ENCODE measurements at regions not wholly inside any gene's neighbourhood (a gene's known extent, or its start where the extent isn't known, plus 50 kb on each side); places are given as distances from the start of the nearest gene placed in this dataset.

DNA sequence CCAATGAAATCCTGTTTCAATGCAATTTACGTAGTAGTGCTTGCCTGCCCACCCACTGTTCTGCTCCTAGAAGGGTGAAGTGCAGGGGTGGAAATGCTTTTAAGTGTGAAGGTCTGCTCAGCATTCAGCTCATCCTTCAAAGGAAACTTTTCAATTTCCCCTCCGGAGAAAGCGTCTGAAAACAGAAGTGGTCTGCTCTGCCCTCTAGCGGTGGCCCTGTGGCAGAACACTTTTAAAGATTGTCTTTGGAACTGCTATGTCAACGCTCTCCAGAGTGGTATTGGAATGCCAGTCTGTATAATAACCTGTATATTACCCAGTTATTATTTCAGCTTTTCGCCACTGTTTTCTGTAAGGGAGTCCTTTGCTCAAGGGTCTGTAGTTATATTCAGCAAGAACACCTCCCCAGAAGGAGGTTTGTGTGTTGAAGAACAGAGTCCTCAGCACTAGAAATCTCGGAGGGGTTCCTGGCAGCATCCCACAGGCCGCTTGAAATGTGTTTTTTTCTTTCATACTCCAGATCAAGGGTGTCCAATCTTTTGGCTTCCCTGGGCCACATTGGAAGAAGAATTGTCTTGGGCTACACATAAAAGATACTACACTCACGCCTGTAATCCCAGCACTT lies 63.1 kb upstream of the KLHL31 start:
- no peaks in the 10 kb centered on the region for H3K9me2 ChIP-seq (replicated peaks; ENCODE audit: insufficient read depth, low read length)
- peak; percentile 74 for DNase-seq
- no peak overlapping the region for H3K4me2 ChIP-seq (ENCODE audit: low read depth, low read length, poor library complexity, severe bottlenecking)
- H3K9me3 ChIP-seq (ENCODE audit: low read length): no peaks in the 10 kb centered on the region
- H2AFZ ChIP-seq (ENCODE audit: low read length): no peak overlapping the region
- H3K4me1 ChIP-seq (ENCODE audit: low read length): no peaks in the 10 kb centered on the region
- H3K79me2 ChIP-seq (ENCODE audit: low read length): no peaks in the 10 kb centered on the region
- H3K4me3 ChIP-seq (ENCODE audit: low read length): no peak overlapping the region
- no peaks in the 10 kb centered on the region for H4K20me1 ChIP-seq (ENCODE audit: insufficient read depth, low read depth, low read length)
- H3K27me3 ChIP-seq (ENCODE audit: low read length): no peaks in the 10 kb centered on the region
- H3K36me3 ChIP-seq (ENCODE audit: insufficient read depth, low read length): no peaks in the 10 kb centered on the region
- H3K9ac ChIP-seq (ENCODE audit: low read length): no peak overlapping the region
- H3K27ac ChIP-seq (ENCODE audit: low read length): no peak overlapping the region

DNA sequence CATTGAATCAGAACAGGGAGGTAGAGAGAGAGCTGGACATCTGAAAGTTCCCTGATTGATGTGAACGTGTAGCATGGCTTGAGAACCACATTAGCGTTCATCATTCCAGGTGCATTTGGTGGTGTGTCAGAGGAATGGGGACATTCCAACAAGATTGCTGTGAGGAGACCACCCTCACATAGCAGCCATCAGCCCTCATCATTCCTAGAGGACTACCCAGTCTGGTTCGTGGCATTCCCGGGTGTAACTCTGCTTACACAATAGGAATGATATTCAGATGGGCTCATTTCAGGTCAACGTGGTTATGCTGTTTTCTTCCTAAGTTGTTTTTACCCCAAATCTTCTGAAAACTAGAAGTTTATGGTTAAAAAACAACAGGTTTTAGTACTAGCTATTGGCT lies 62.2 kb upstream of the KLHL31 start:
- DNase-seq: no peak
- Histone ChIP-seq H3K4me3 (ENCODE audit: low read length) (no peak overlapping the region), H3K4me2 (ENCODE audit: low read depth, low read length, poor library complexity, severe bottlenecking) (no peak overlapping the region), H3K9me3 (ENCODE audit: low read length) (no peaks in the 10 kb centered on the region), H3K9me2 (replicated peaks; ENCODE audit: insufficient read depth, low read length) (no peaks in the 10 kb centered on the region), H4K20me1 (ENCODE audit: insufficient read depth, low read depth, low read length) (no peaks in the 10 kb centered on the region), H2AFZ (ENCODE audit: low read length) (no peak overlapping the region), H3K27ac (ENCODE audit: low read length) (no peak overlapping the region), H3K27me3 (ENCODE audit: low read length) (no peaks in the 10 kb centered on the region), H3K9ac (ENCODE audit: low read length) (no peak overlapping the region), H3K79me2 (ENCODE audit: low read length) (no peaks in the 10 kb centered on the region), H3K36me3 (ENCODE audit: insufficient read depth, low read length) (no peaks in the 10 kb centered on the region), H3K4me1 (ENCODE audit: low read length) (no peaks in the 10 kb centered on the region)

DNA sequence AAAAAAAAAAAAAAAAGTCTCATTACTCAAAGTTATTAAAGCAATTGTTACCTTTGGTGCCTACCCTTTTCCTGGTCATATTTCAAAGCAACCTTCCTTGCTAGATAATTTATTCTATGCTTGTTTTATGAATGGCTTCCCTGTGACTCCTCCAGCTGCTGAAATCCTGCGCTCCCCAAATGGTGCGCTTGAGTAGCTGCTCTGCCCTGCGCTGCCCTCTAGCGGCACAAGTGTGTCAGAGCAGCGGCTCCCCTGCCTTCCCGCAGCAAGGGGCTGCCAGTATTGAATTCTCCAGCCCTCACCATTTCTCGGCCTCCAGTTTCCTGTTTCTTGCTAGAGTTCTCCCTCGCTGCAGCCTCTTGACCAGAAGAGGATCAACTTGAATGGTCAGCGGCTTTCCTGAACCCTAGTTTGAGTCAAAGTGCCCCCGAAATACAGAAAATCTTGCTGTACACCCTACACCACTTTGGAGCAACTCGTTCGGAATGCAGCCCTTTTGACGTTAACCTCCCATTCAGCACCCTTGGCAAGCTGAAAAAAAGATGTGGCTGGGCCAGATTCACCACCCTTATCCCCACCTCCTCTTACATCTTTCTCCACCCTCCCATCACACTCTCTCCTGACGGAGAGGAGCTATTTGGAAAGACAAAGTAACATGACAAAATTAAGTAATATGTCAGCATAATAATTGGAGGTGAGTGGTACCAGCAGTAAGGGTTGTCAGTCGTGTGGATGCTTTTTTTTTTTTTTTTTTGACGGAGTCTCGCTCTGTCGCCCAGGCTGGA lies 60.4 kb upstream of the KLHL31 start:
- peak; percentile 87 for DNase-seq
- no peaks in the 10 kb centered on the region for H3K9me2 ChIP-seq (replicated peaks; ENCODE audit: insufficient read depth, low read length)
- no peaks in the 10 kb centered on the region for H3K4me1 ChIP-seq (ENCODE audit: low read length)
- H3K9me3 ChIP-seq (ENCODE audit: low read length): no peaks in the 10 kb centered on the region
- no peak overlapping the region for H3K27ac ChIP-seq (ENCODE audit: low read length)
- no peaks in the 10 kb centered on the region for H4K20me1 ChIP-seq (ENCODE audit: insufficient read depth, low read depth, low read length)
- H2AFZ ChIP-seq (ENCODE audit: low read length): no peak overlapping the region
- H3K4me3 ChIP-seq (ENCODE audit: low read length): no peak overlapping the region
- H3K79me2 ChIP-seq (ENCODE audit: low read length): no peaks in the 10 kb centered on the region
- H3K9ac ChIP-seq (ENCODE audit: low read length): no peak overlapping the region
- no peaks in the 10 kb centered on the region for H3K27me3 ChIP-seq (ENCODE audit: low read length)
- no peak overlapping the region for H3K4me2 ChIP-seq (ENCODE audit: low read depth, low read length, poor library complexity, severe bottlenecking)
- H3K36me3 ChIP-seq (ENCODE audit: insufficient read depth, low read length): no peaks in the 10 kb centered on the region

DNA sequence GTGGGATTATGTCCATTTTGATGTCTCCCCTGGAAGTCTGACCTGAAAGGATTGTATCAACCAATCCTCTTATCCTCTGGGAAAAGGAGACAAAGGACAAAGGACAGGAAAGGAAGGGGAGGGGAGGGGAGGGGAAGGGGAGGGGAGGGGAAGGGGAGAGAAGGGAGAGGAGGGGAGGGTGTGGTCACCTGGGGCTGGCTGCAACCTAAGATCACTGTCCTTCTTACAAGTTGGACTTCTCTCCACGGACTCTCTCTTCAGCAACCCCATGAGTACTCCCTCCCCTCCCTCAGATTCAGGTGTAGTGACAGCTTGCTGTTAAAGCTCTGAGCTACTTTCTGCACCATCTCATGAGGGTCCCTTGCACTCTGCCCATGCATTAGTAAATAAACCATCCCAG lies 58.9 kb upstream of the KLHL31 start:
- no peaks in the 10 kb centered on the region for H4K20me1 ChIP-seq (ENCODE audit: insufficient read depth, low read depth, low read length)
- no peaks in the 10 kb centered on the region for H3K36me3 ChIP-seq (ENCODE audit: insufficient read depth, low read length)
- H3K27me3 ChIP-seq (ENCODE audit: low read length): no peaks in the 10 kb centered on the region
- no peak overlapping the region for H3K9ac ChIP-seq (ENCODE audit: low read length)
- DNase-seq: no peak
- H3K4me1 ChIP-seq (ENCODE audit: low read length): no peaks in the 10 kb centered on the region
- no peaks in the 10 kb centered on the region for H3K9me3 ChIP-seq (ENCODE audit: low read length)
- H2AFZ ChIP-seq (ENCODE audit: low read length): no peak overlapping the region
- H3K4me3 ChIP-seq (ENCODE audit: low read length): no peak overlapping the region
- no peaks in the 10 kb centered on the region for H3K9me2 ChIP-seq (replicated peaks; ENCODE audit: insufficient read depth, low read length)
- no peak overlapping the region for H3K27ac ChIP-seq (ENCODE audit: low read length)
- H3K79me2 ChIP-seq (ENCODE audit: low read length): no peaks in the 10 kb centered on the region
- no peak overlapping the region for H3K4me2 ChIP-seq (ENCODE audit: low read depth, low read length, poor library complexity, severe bottlenecking)

DNA sequence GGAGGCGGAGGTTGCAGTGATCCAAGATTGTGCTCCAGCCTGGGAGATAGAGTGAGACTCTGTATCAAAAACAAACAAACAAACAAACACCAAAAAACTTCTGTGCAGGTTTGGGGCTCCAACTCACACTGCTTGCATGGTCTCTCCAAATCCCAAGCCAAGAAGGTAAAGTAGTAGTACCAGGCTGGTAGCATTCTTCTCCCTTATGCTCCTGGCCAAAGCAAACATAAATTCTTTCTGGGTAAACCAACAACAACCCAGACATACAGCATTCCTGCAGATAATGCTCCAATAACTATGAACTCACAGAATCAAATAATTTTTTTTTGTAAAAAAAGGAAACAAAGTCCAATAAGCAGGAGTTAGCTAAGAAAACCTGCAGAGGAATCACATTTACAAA lies 57.8 kb upstream of the KLHL31 start:
- no peak for DNase-seq
- no peaks in the 10 kb centered on the region for H3K36me3 ChIP-seq (ENCODE audit: insufficient read depth, low read length)

DNA sequence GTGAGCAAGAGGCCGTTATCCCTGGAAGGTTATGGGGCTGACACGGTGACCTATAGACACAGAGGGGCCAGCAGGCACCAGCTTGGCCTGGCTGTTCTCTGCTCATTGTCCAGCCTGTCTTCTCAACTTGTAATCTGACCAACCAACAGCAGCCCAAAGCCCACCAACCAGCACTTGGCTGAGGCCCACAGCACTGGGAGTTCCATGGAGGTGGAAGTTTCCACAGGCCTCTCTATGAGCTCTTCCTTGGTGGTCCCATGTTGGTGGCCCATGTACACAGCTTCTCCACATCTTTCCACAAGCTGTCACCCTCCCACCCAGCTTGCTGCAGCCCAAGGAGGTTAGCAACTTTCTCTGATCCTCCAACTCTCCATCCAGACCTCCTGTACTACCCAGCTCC lies 56.2 kb upstream of the KLHL31 start:
- no peaks in the 10 kb centered on the region for H3K9me3 ChIP-seq (ENCODE audit: low read length)
- no peaks in the 10 kb centered on the region for H3K4me1 ChIP-seq (ENCODE audit: low read length)
- H3K4me2 ChIP-seq (ENCODE audit: low read depth, low read length, poor library complexity, severe bottlenecking): no peak overlapping the region
- H3K9me2 ChIP-seq (replicated peaks; ENCODE audit: insufficient read depth, low read length): no peaks in the 10 kb centered on the region
- no peaks in the 10 kb centered on the region for H3K36me3 ChIP-seq (ENCODE audit: insufficient read depth, low read length)
- no peak overlapping the region for H3K27ac ChIP-seq (ENCODE audit: low read length)
- no peak for DNase-seq
- no peak overlapping the region for H3K9ac ChIP-seq (ENCODE audit: low read length)
- no peak overlapping the region for H2AFZ ChIP-seq (ENCODE audit: low read length)
- no peaks in the 10 kb centered on the region for H4K20me1 ChIP-seq (ENCODE audit: insufficient read depth, low read depth, low read length)
- H3K79me2 ChIP-seq (ENCODE audit: low read length): no peaks in the 10 kb centered on the region
- no peak overlapping the region for H3K4me3 ChIP-seq (ENCODE audit: low read length)
- H3K27me3 ChIP-seq (ENCODE audit: low read length): no peaks in the 10 kb centered on the region

More for the DNA sequence above, 57.8 kb upstream of the KLHL31 start:
- Histone ChIP-seq H3K9me3 (ENCODE audit: low read length) (no peaks in the 10 kb centered on the region), H3K27me3 (ENCODE audit: low read length) (no peaks in the 10 kb centered on the region), H3K4me2 (ENCODE audit: low read depth, low read length, poor library complexity, severe bottlenecking) (no peak overlapping the region), H3K4me3 (ENCODE audit: low read length) (no peak overlapping the region), H2AFZ (ENCODE audit: low read length) (no peak overlapping the region), H3K4me1 (ENCODE audit: low read length) (no peaks in the 10 kb centered on the region), H3K9ac (ENCODE audit: low read length) (no peak overlapping the region), H3K79me2 (ENCODE audit: low read length) (no peaks in the 10 kb centered on the region), H4K20me1 (ENCODE audit: insufficient read depth, low read depth, low read length) (no peaks in the 10 kb centered on the region), H3K9me2 (replicated peaks; ENCODE audit: insufficient read depth, low read length) (no peaks in the 10 kb centered on the region), H3K27ac (ENCODE audit: low read length) (no peak overlapping the region)

DNA sequence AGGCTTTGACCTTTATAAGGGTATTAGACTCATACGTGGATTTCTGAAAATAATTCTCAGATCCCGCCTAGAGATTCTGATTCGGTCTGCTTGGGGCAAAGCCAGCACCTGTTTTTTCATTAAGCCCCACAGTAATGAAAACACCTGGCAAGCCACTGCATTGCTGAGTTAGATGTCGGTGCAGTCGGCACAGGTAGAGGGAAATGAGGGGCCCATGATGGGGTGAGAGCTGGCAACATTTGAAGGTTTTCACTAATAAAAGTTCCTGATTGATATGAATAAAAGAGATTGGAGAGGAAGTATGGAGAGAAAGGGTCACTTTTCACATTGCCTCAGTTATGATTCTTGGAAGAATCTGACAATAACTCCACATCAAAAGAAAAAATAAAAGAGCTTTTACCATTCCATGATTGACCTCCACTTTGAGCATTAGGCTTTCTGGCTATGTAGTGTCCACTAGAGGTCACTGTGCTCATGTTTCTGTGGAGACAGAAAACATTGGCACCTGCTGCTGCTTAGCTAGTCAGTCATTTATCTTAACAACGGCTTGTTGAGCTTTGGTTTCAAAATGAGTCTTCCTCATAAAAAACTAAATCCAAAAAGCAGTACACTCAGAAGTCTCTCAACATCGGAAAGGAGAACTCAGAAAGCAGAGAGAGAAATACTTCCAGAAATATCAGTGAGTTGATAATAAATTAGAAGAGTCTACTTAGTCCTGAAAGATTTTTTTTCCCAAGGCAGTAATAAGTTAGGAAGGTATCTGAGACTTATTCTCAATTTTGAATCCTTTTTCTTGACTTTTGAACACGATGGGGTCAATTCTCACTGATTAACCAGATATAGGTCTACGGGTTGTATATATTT lies 53.3 kb upstream of the KLHL31 start:
- no peaks in the 10 kb centered on the region for H3K9me2 ChIP-seq (replicated peaks; ENCODE audit: insufficient read depth, low read length)
- H3K4me2 ChIP-seq (ENCODE audit: low read depth, low read length, poor library complexity, severe bottlenecking): no peak overlapping the region
- no peak overlapping the region for H3K9ac ChIP-seq (ENCODE audit: low read length)
- no peaks in the 10 kb centered on the region for H3K9me3 ChIP-seq (ENCODE audit: low read length)
- no peaks in the 10 kb centered on the region for H3K4me1 ChIP-seq (ENCODE audit: low read length)
- H3K27ac ChIP-seq (ENCODE audit: low read length): no peak overlapping the region
- H3K79me2 ChIP-seq (ENCODE audit: low read length): no peaks in the 10 kb centered on the region
- no peaks in the 10 kb centered on the region for H3K27me3 ChIP-seq (ENCODE audit: low read length)
- no peak overlapping the region for H3K4me3 ChIP-seq (ENCODE audit: low read length)
- peak; percentile 82 for DNase-seq
- H4K20me1 ChIP-seq (ENCODE audit: insufficient read depth, low read depth, low read length): no peaks in the 10 kb centered on the region
- no peak overlapping the region for H2AFZ ChIP-seq (ENCODE audit: low read length)
- H3K36me3 ChIP-seq (ENCODE audit: insufficient read depth, low read length): no peaks in the 10 kb centered on the region

DNA sequence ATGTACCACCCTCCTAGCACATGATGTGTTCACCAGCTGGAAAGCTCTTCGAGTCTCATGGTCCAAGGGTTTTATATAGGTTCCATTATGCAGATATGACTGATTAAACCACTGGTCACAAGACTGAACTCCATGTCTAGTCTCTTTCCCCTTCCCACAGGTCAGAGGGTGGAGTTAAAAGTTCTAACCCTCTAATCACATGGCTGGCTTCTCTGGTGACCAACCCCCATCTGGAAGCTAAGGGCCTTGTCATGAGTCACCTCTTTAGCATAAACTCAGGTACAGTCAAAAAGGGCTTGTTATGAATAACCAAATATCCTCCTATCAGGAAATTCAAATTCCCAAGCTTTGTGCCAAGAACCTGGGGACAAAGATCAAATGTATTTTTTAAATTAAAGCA lies 52.0 kb upstream of the KLHL31 start:
- Histone ChIP-seq H3K9ac (ENCODE audit: low read length) (no peak overlapping the region), H3K79me2 (ENCODE audit: low read length) (no peaks in the 10 kb centered on the region), H4K20me1 (ENCODE audit: insufficient read depth, low read depth, low read length) (no peaks in the 10 kb centered on the region), H3K4me3 (ENCODE audit: low read length) (no peak overlapping the region), H3K36me3 (ENCODE audit: insufficient read depth, low read length) (no peaks in the 10 kb centered on the region), H3K4me2 (ENCODE audit: low read depth, low read length, poor library complexity, severe bottlenecking) (no peak overlapping the region), H3K4me1 (ENCODE audit: low read length) (no peaks in the 10 kb centered on the region), H3K27me3 (ENCODE audit: low read length) (no peaks in the 10 kb centered on the region), H2AFZ (ENCODE audit: low read length) (no peak overlapping the region), H3K9me3 (ENCODE audit: low read length) (no peaks in the 10 kb centered on the region), H3K9me2 (replicated peaks; ENCODE audit: insufficient read depth, low read length) (no peaks in the 10 kb centered on the region), H3K27ac (ENCODE audit: low read length) (no peak overlapping the region)
- DNase-seq: no peak
